OCI-LY3 (cell line): ENCODE measurements at regions not wholly inside any gene's neighbourhood (a gene's known extent, or its start where the extent isn't known, plus 50 kb on each side); places are given as distances from the start of the nearest gene placed in this dataset.

ENCODE experiments used
- H2AFZ ChIP-seq: fragments of 200-600, 300-600 bp; shearing (Covaris generic); 2 replicates; pipeline ENCODE4 v1.6.0; 2014; ENCODE audit warnings: antibody characterized with exemption, low read depth, low read length
- H3K27ac ChIP-seq: fragments of 200-600, 300-600 bp; sonication (generic); 2 replicates; pipeline ENCODE4 v1.5.1; 2014; ENCODE audit warnings: mild to moderate bottlenecking, low read length, moderate library complexity, mixed read lengths
- H3K27me3 ChIP-seq: fragments of 200-600, 300-600 bp; sonication (generic); 2 replicates; pipeline ENCODE4 v1.6.1; 2014; ENCODE audit warnings: low read depth, low read length, mixed read lengths
- H3K36me3 ChIP-seq: fragments of 200-600, 300-600 bp; sonication (generic); replicated peaks from 2 replicates; pipeline ENCODE3; 2014; ENCODE audit warnings: low read depth, low read length, mixed read lengths
- H3K4me1 ChIP-seq: fragments of 300-600, 200-600 bp; sonication (generic); 2 replicates; pipeline ENCODE4 v1.6.1; 2014; ENCODE audit warnings: low read length, mixed read lengths
- H3K4me2 ChIP-seq: fragments of 200-600, 300-600 bp; sonication (generic); 2 replicates; pipeline ENCODE4 v1.6.1; 2014; ENCODE audit warnings: low read length, mixed read lengths
- H3K4me3 ChIP-seq: fragments of 300-600, 200-600 bp; sonication (generic); 2 replicates; pipeline ENCODE4 v1.5.1; 2014; ENCODE audit warnings: antibody characterized with exemption, mild to moderate bottlenecking, low read length, moderate library complexity
- H3K79me2 ChIP-seq: fragments of 300-600, 200-600 bp; shearing (Covaris generic); 2 replicates; pipeline ENCODE4 v1.6.1; 2014; ENCODE audit warnings: mild to moderate bottlenecking, low read length, mixed read lengths
- H3K9ac ChIP-seq: fragments of 300-600, 200-600 bp; shearing (Covaris generic); 2 replicates; pipeline ENCODE4 v1.6.0; 2014; ENCODE audit warnings: mild to moderate bottlenecking, low read length, moderate library complexity
- H3K9me3 ChIP-seq: fragments of 200-600, 300-600 bp; shearing (Covaris generic); 2 replicates; pipeline ENCODE4 v1.6.1; 2014; ENCODE audit warnings: low read length, mixed read lengths; ENCODE audit not compliant: insufficient read depth
- H4K20me1 ChIP-seq: fragments of 200-600, 300-600 bp; sonication (generic); 2 replicates; pipeline ENCODE4 v1.6.1; 2016; ENCODE audit warnings: low read length, mixed read lengths; ENCODE audit not compliant: insufficient read depth
- CTCF ChIP-seq: fragments of 200-600, 300-600 bp; sonication (generic); IDR thresholded peaks from 2 replicates; pipeline ENCODE4 v1.5.1; 2014; ENCODE audit warnings: antibody characterized with exemption, low read length, low read depth
- EZH2phosphoT487 ChIP-seq: fragments of 200-600 bp; shearing (Covaris generic); IDR thresholded peaks from 2 replicates; pipeline ENCODE4 v1.6.1; 2018; ENCODE audit warnings: antibody characterized with exemption, mixed run types, low read depth

GRCh38 chr1:194830387-194830786 is 1644.0 kb upstream of the B3GALT2 start:
- Histone ChIP-seq H3K9me3 (no peaks in the 10 kb centered on the region), H3K36me3 (no peaks in the 10 kb centered on the region), H3K27me3 (no peaks in the 10 kb centered on the region), H3K9ac (no peak overlapping the region), H3K4me1 (peaks cover 17% of the 10 kb centered on the region), H3K4me2 (peak overlapping the region; percentile 56), H4K20me1 (no peaks in the 10 kb centered on the region), H3K27ac (no peak overlapping the region), H2AFZ (no peak overlapping the region), H3K79me2 (no peaks in the 10 kb centered on the region), H3K4me3 (no peak overlapping the region)
- TF ChIP-seq CTCF (no peak), EZH2phosphoT487 (no peak)

- H3K4me1 ChIP-seq, result peaks cover 17% of the 10 kb centered on the region
- no peaks in the 10 kb centered on the region for H3K36me3 ChIP-seq
- H3K79me2 ChIP-seq, result no peaks in the 10 kb centered on the region
- H3K27me3 ChIP-seq, result no peaks in the 10 kb centered on the region
- no peaks in the 10 kb centered on the region for H4K20me1 ChIP-seq
- H3K9ac ChIP-seq, result no peak overlapping the region
- no peak for TF ChIP-seq CTCF
- no peak for TF ChIP-seq EZH2phosphoT487
- no peak overlapping the region for H3K4me3 ChIP-seq
- no peak overlapping the region for H3K27ac ChIP-seq
- no peak overlapping the region for H2AFZ ChIP-seq
- H3K4me2 ChIP-seq, result no peak overlapping the region
- no peaks in the 10 kb centered on the region for H3K9me3 ChIP-seq
These were observed 1643.1 kb upstream of the B3GALT2 start for GRCh38 chr1:194829492-194829891.

- H3K36me3 ChIP-seq, result no peaks in the 10 kb centered on the region
- no peak overlapping the region for H3K9ac ChIP-seq
- no peak overlapping the region for H3K4me2 ChIP-seq
- H3K27ac ChIP-seq, result no peak overlapping the region
- H3K79me2 ChIP-seq, result no peaks in the 10 kb centered on the region
- no peaks in the 10 kb centered on the region for H3K9me3 ChIP-seq
- no peaks in the 10 kb centered on the region for H4K20me1 ChIP-seq
- TF ChIP-seq CTCF, result 0 out of 2 replicates have a peak, but pooled peaks have one; percentile 10
- no peak for TF ChIP-seq EZH2phosphoT487
- H2AFZ ChIP-seq, result no peak overlapping the region
- peaks cover 9% of the 10 kb centered on the region for H3K4me1 ChIP-seq
- no peak overlapping the region for H3K4me3 ChIP-seq
- no peaks in the 10 kb centered on the region for H3K27me3 ChIP-seq
These were observed 1639.0 kb upstream of the B3GALT2 start for GRCh38 chr1:194825382-194825781.

GRCh38 chr1:194821091-194821490 is 1634.7 kb upstream of the B3GALT2 start:
- H2AFZ ChIP-seq, result no peak overlapping the region
- TF ChIP-seq EZH2phosphoT487 (no peak), CTCF (no peak)
- no peaks in the 10 kb centered on the region for H4K20me1 ChIP-seq

More at GRCh38 chr1:194821091-194821490, 1634.7 kb upstream of the B3GALT2 start:
- Histone ChIP-seq H3K4me3 (no peak overlapping the region), H3K27ac (no peak overlapping the region), H3K4me1 (no peaks in the 10 kb centered on the region), H3K9me3 (no peaks in the 10 kb centered on the region), H3K4me2 (no peak overlapping the region), H3K9ac (no peak overlapping the region), H3K27me3 (no peaks in the 10 kb centered on the region), H3K79me2 (no peaks in the 10 kb centered on the region), H3K36me3 (no peaks in the 10 kb centered on the region)
